ENCODE measurements at regions not wholly inside any gene's neighbourhood (a gene's known extent, or its start where the extent isn't known, plus 50 kb on each side); places are given as distances from the start of the nearest gene placed in this dataset.
A peak's percentile ranks its signal among the peaks of the same experiment; 100 is the strongest.
"Not testable (repeated sequence)": the region's sequence is repeated elsewhere in the genome, so short reads cannot be mapped to it uniquely, and the experiment has no call there.

- Mint-ChIP-seq H3K27ac (no peak overlapping the region), H3K27me3 (no peaks in the 10 kb centered on the region), H3K4me3 (no peak overlapping the region), H3K4me1 (peaks cover 16% of the 10 kb centered on the region), H3K36me3 (ENCODE audit: low read depth) (peaks cover 30% of the 10 kb centered on the region), H3K9me3 (peaks cover 16% of the 10 kb centered on the region)
- no peak for DNase-seq
- intact Hi-C loops (cut with micrococcal nuclease) = no loop called here
These were observed 54.0 kb upstream of the ANKRD28 start for GRCh38 chr3:15851735-15852134.

GRCh38 chr3:15858547-15859506 is 61.0 kb upstream of the ANKRD28 start:
- H3K4me3 Mint-ChIP-seq = peak overlapping the region; percentile 92
- intact Hi-C loops (cut with micrococcal nuclease) = loop anchor here (1.0 to 5.0 kb wide), 5 partner anchors 60 to 652 kb away; partner anchors contain the start of genes BTD, CAPN7 and HACL1
- H3K4me1 Mint-ChIP-seq = peaks cover 30% of the 10 kb centered on the region
- peaks cover 20% of the 10 kb centered on the region for H3K36me3 Mint-ChIP-seq (ENCODE audit: low read depth)
- H3K27ac Mint-ChIP-seq = peak overlapping the region; percentile 84
- peaks cover 13% of the 10 kb centered on the region for H3K9me3 Mint-ChIP-seq
- peaks cover 5% of the 10 kb centered on the region for H3K27me3 Mint-ChIP-seq
- DNase-seq = peak; percentile 89

GRCh38 chr3:15859507-15860013 is 61.8 kb upstream of the ANKRD28 start:
- intact Hi-C loops (cut with micrococcal nuclease) = loop anchor here (1.0 to 5.0 kb wide), 7 partner anchors 61 to 913 kb away; partner anchors contain the start of genes BTD, CAPN7, HACL1 and NR2C2
- peak overlapping the region; percentile 96 for H3K27ac Mint-ChIP-seq
- peak overlapping the region; percentile 92 for H3K4me3 Mint-ChIP-seq
- H3K36me3 Mint-ChIP-seq (ENCODE audit: low read depth) = peaks cover 13% of the 10 kb centered on the region
- H3K27me3 Mint-ChIP-seq = peaks cover 9% of the 10 kb centered on the region
- H3K9me3 Mint-ChIP-seq = peaks cover 6% of the 10 kb centered on the region
- DNase-seq = peak; percentile 94
- peaks cover 25% of the 10 kb centered on the region for H3K4me1 Mint-ChIP-seq

GRCh38 chr3:15860014-15860934 is 62.5 kb upstream of the ANKRD28 start:
- DNase-seq = peak; percentile 73
- intact Hi-C loops (cut with micrococcal nuclease) = loop anchor here (2.0 to 5.0 kb wide), 2 partner anchors 407 to 913 kb away; partner anchors contain the start of genes NR2C2 and OXNAD1
- H3K27ac Mint-ChIP-seq = peak overlapping the region; percentile 80

GRCh38 chr3:15861163-15861562 is 63.4 kb upstream of the ANKRD28 start:
- DNase-seq = peak; percentile 17
- Mint-ChIP-seq H3K9me3 (peaks cover 6% of the 10 kb centered on the region), H3K27me3 (peaks cover 12% of the 10 kb centered on the region), H3K36me3 (ENCODE audit: low read depth) (peaks cover 7% of the 10 kb centered on the region), H3K4me3 (peak overlapping the region; percentile 92), H3K4me1 (peaks cover 21% of the 10 kb centered on the region), H3K27ac (peak overlapping the region; percentile 80)
- intact Hi-C loops (cut with micrococcal nuclease) = loop anchor here (2.0 to 5.0 kb wide), 2 partner anchors 406 to 914 kb away; partner anchors contain the start of genes NR2C2 and OXNAD1

More at GRCh38 chr3:15860014-15860934, 62.5 kb upstream of the ANKRD28 start:
- Mint-ChIP-seq H3K36me3 (ENCODE audit: low read depth) (peaks cover 11% of the 10 kb centered on the region), H3K9me3 (peaks cover 6% of the 10 kb centered on the region), H3K4me3 (peak overlapping the region; percentile 92), H3K4me1 (peaks cover 25% of the 10 kb centered on the region), H3K27me3 (peaks cover 12% of the 10 kb centered on the region)

GRCh38 chr3:15872807-15873206 is 75.0 kb upstream of the ANKRD28 start:
- no peak for DNase-seq
- H3K4me3 Mint-ChIP-seq = no peak overlapping the region
- no peaks in the 10 kb centered on the region for H3K36me3 Mint-ChIP-seq (ENCODE audit: low read depth)
- no peak overlapping the region for H3K27ac Mint-ChIP-seq
- intact Hi-C loops (cut with micrococcal nuclease) = no loop called here
- peaks cover 26% of the 10 kb centered on the region for H3K27me3 Mint-ChIP-seq
- H3K4me1 Mint-ChIP-seq = no peaks in the 10 kb centered on the region
- H3K9me3 Mint-ChIP-seq = peaks cover 8% of the 10 kb centered on the region

- Mint-ChIP-seq H3K4me1 (no peaks in the 10 kb centered on the region), H3K27me3 (peaks cover 26% of the 10 kb centered on the region)
These were observed 75.6 kb upstream of the ANKRD28 start for GRCh38 chr3:15873415-15873814.

GRCh38 chr3:15875016-15875689 is 77.4 kb upstream of the ANKRD28 start:
- no peak overlapping the region for H3K4me3 Mint-ChIP-seq

More at GRCh38 chr3:15873415-15873814, 75.6 kb upstream of the ANKRD28 start:
- Mint-ChIP-seq H3K9me3 (peaks cover 8% of the 10 kb centered on the region), H3K27ac (no peak overlapping the region), H3K4me3 (no peak overlapping the region), H3K36me3 (ENCODE audit: low read depth) (no peaks in the 10 kb centered on the region)
- intact Hi-C loops (cut with micrococcal nuclease) = no loop called here
- no peak for DNase-seq

GRCh38 chr3:15876669-15877068 is 78.9 kb upstream of the ANKRD28 start:
- DNase-seq = no peak
- Mint-ChIP-seq H3K36me3 (ENCODE audit: low read depth) (no peaks in the 10 kb centered on the region), H3K9me3 (peaks cover 3% of the 10 kb centered on the region), H3K27me3 (peaks cover 13% of the 10 kb centered on the region), H3K27ac (no peak overlapping the region), H3K4me3 (no peak overlapping the region), H3K4me1 (no peaks in the 10 kb centered on the region)
- intact Hi-C loops (cut with micrococcal nuclease) = no loop called here

More at GRCh38 chr3:15875016-15875689, 77.4 kb upstream of the ANKRD28 start:
- no peak for DNase-seq
- intact Hi-C loops (cut with micrococcal nuclease) = no loop called here
- Mint-ChIP-seq H3K36me3 (ENCODE audit: low read depth) (no peaks in the 10 kb centered on the region), H3K4me1 (no peaks in the 10 kb centered on the region), H3K27ac (no peak overlapping the region), H3K9me3 (peaks cover 8% of the 10 kb centered on the region), H3K27me3 (peaks cover 20% of the 10 kb centered on the region)

- intact Hi-C loops (cut with micrococcal nuclease) = no loop called here
- no peaks in the 10 kb centered on the region for H3K36me3 Mint-ChIP-seq (ENCODE audit: low read depth)
- H3K4me1 Mint-ChIP-seq = no peaks in the 10 kb centered on the region
- H3K9me3 Mint-ChIP-seq = peaks cover under 1% of the 10 kb centered on the region
- DNase-seq = no peak
- H3K4me3 Mint-ChIP-seq = no peak overlapping the region
- H3K27ac Mint-ChIP-seq = no peak overlapping the region
- H3K27me3 Mint-ChIP-seq = peaks cover 3% of the 10 kb centered on the region
These were observed 80.0 kb upstream of the ANKRD28 start for GRCh38 chr3:15877813-15878212.

GRCh38 chr3:15879787-15880186 is 82.0 kb upstream of the ANKRD28 start:
- H3K9me3 Mint-ChIP-seq; H3K36me3 Mint-ChIP-seq (ENCODE audit: low read depth); H3K27me3 Mint-ChIP-seq; H3K4me3 Mint-ChIP-seq; DNase-seq; H3K4me1 Mint-ChIP-seq; intact Hi-C loops (cut with micrococcal nuclease); H3K27ac Mint-ChIP-seq: not testable (repeated sequence)

GRCh38 chr3:15882577-15882976 is 84.8 kb upstream of the ANKRD28 start:
- Mint-ChIP-seq H3K36me3 (ENCODE audit: low read depth) (no peaks in the 10 kb centered on the region), H3K4me3 (no peak overlapping the region), H3K27ac (no peak overlapping the region), H3K4me1 (no peaks in the 10 kb centered on the region), H3K9me3 (peaks cover 14% of the 10 kb centered on the region), H3K27me3 (no peaks in the 10 kb centered on the region)
- intact Hi-C loops (cut with micrococcal nuclease) = no loop called here
- no peak for DNase-seq

- Mint-ChIP-seq H3K4me1 (no peaks in the 10 kb centered on the region), H3K9me3 (peaks cover 20% of the 10 kb centered on the region), H3K27me3 (peaks cover 2% of the 10 kb centered on the region), H3K36me3 (ENCODE audit: low read depth) (no peaks in the 10 kb centered on the region), H3K4me3 (no peak overlapping the region), H3K27ac (no peak overlapping the region)
- DNase-seq = no peak
- intact Hi-C loops (cut with micrococcal nuclease) = no loop called here
These were observed 86.4 kb upstream of the ANKRD28 start for GRCh38 chr3:15884132-15884531.

All from activated CD4-positive, alpha-beta T cell treated with anti-CD3 and anti-CD28 coated beads, Interleukin-2, amount 10 ng/mL, durations not matched to agents 24 days and 14 days (primary cell).